Hepatocyte (in vitro differentiated cells): ENCODE measurements at regions not wholly inside any gene's neighbourhood (a gene's known extent, or its start where the extent isn't known, plus 50 kb on each side); places are given as distances from the start of the nearest gene placed in this dataset.

Experiments used
- DNase-seq: peaks from one replicate; pipeline ENCODE4 v3.0.0-alpha.2; 2016; ENCODE audit warnings: low spot score
- H2AFZ ChIP-seq: fragments of 200-600 bp; sonication (generic); 2 replicates; pipeline ENCODE4 v1.6.0; 2016; ENCODE audit warnings: antibody characterized with exemption, mild to moderate bottlenecking
- H3K27ac ChIP-seq: fragments of 200-600 bp; sonication (generic); 2 replicates; pipeline ENCODE4 v1.5.1; 2016; ENCODE audit warnings: mild to moderate bottlenecking
- H3K27me3 ChIP-seq: fragments of 200-600 bp; sonication (generic); 2 replicates; pipeline ENCODE4 v1.6.1; 2016
- H3K36me3 ChIP-seq: fragments of 200-600 bp; sonication (generic); replicated peaks from 2 replicates; pipeline ENCODE4 v1.5.1; 2016; ENCODE audit warnings: low read depth; ENCODE audit not compliant: insufficient read depth
- H3K4me1 ChIP-seq: fragments of 200-600 bp; sonication (generic); 2 replicates; pipeline ENCODE4 v1.5.1; 2016; ENCODE audit warnings: mild to moderate bottlenecking, moderate library complexity; ENCODE audit not compliant: insufficient read depth
- H3K4me2 ChIP-seq: fragments of 200-600 bp; sonication (generic); 2 replicates; pipeline ENCODE4 v1.6.0; 2016
- H3K4me3 ChIP-seq: fragments of 200-600 bp; sonication (generic); 2 replicates; pipeline ENCODE4 v1.5.1; 2016; ENCODE audit warnings: mild to moderate bottlenecking
- H3K79me2 ChIP-seq: fragments of 200-600 bp; sonication (generic); 2 replicates; pipeline ENCODE4 v1.6.0; 2017; ENCODE audit warnings: mild to moderate bottlenecking
- H3K9me2 ChIP-seq: fragments of 200-600 bp; sonication (generic); replicated peaks from 2 replicates; pipeline ENCODE4 v1.6.0; 2017; ENCODE audit warnings: mild to moderate bottlenecking; ENCODE audit not compliant: insufficient read depth
- H3K9me3 ChIP-seq: fragments of 200-600 bp; sonication (generic); 2 replicates; pipeline ENCODE4 v1.5.1; 2016; ENCODE audit warnings: low read depth, mild to moderate bottlenecking
- H4K20me1 ChIP-seq: fragments of 200-600 bp; sonication (generic); 2 replicates; pipeline ENCODE4 v1.6.0; 2016; ENCODE audit warnings: mild to moderate bottlenecking; ENCODE audit not compliant: insufficient read depth, poor library complexity, severe bottlenecking
- CTCF ChIP-seq: fragments of 200-600 bp; sonication (generic); IDR thresholded peaks from 2 replicates; pipeline ENCODE4 v1.5.1; 2016; ENCODE audit warnings: antibody characterized with exemption, mild to moderate bottlenecking; ENCODE audit not compliant: poor library complexity
- EZH2 ChIP-seq: fragments of 200-600 bp; sonication (generic); IDR thresholded peaks from 2 replicates; pipeline ENCODE4 v1.6.1; 2016; ENCODE audit warnings: antibody characterized with exemption, mild to moderate bottlenecking, borderline replicate concordance
- EZH2phosphoT487 ChIP-seq: fragments of 200-600 bp; sonication (generic); IDR thresholded peaks from one replicate; pipeline ENCODE4 v1.6.1; 2018; ENCODE audit warnings: antibody characterized with exemption, mild to moderate bottlenecking, low read depth, moderate library complexity; ENCODE audit not compliant: unreplicated experiment, severe bottlenecking
- WGBS: methylation state at CpG from one replicate; pipeline ENCODE4 v1.1.6; 2016; ENCODE audit warnings: low lambda C conversion rate; ENCODE audit errors: missing lambda C conversion rate; 5-methylcytosine and 5-hydroxymethylcytosine counted together

- H3K4me2 ChIP-seq: no peak overlapping the region
- no peaks in the 10 kb centered on the region for H3K27me3 ChIP-seq
- H3K4me1 ChIP-seq: peaks cover 8% of the 10 kb centered on the region
- TF ChIP-seq EZH2 (no peak), EZH2phosphoT487 (no peak), CTCF (no peak)
- no peaks in the 10 kb centered on the region for H3K79me2 ChIP-seq
- H3K9me2 ChIP-seq: no peaks in the 10 kb centered on the region
- H4K20me1 ChIP-seq: no peaks in the 10 kb centered on the region
- no peaks in the 10 kb centered on the region for H3K9me3 ChIP-seq
- no peak overlapping the region for H3K27ac ChIP-seq
- no peak for DNase-seq
- no peaks in the 10 kb centered on the region for H3K36me3 ChIP-seq
- no peak overlapping the region for H2AFZ ChIP-seq
- no peak overlapping the region for H3K4me3 ChIP-seq
Observed at GRCh38 chr9:31699836-31700235, 684.6 kb upstream of the ACO1 start.

DNA sequence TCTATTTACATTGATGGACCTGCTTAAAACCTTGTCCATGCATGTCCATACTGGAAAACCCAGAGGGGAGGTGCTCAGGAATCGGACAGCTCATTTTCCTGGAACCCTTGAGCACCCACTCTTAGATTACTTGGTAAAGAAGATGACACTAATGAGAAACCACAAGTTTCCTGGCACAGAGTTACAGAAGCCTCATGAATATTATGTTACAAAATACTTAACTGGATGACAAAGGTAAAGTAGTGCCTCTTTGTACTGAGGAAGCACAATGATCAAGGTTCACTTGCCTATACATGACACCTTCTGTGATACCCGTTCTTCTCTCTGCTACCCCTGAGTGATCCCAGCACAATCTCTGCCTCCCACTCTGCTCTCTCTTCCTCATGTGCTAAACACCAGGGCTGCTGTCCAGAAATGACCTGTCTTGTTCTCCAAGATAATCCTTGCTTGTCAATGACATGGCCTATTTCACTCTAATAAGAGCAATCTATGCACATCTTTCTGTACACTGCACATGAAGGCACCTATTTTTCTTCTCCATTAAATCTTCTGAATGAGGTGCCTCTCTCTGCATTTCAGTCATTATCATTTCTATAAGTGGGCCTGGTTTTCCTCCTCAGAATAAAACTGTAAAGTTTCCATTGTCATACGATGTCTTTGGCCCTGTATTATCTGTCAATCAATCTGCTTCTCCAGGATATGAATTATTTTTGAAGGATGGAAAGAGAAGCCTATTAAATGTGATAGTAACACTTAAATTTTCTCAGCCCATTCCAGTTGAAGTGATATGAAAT is 684.0 kb upstream of the ACO1 start:
- WGBS: 85% methylated on average over 3 of the region's 3 CpGs
- no peaks in the 10 kb centered on the region for H4K20me1 ChIP-seq
- H3K9me2 ChIP-seq: no peaks in the 10 kb centered on the region
- DNase-seq: no peak
- no peaks in the 10 kb centered on the region for H3K36me3 ChIP-seq
- no peaks in the 10 kb centered on the region for H3K79me2 ChIP-seq
- no peak overlapping the region for H2AFZ ChIP-seq
- H3K4me3 ChIP-seq: no peak overlapping the region
- H3K27ac ChIP-seq: no peak overlapping the region
- H3K4me1 ChIP-seq: peaks cover 8% of the 10 kb centered on the region
- no peaks in the 10 kb centered on the region for H3K27me3 ChIP-seq
- H3K4me2 ChIP-seq: no peak overlapping the region
- TF ChIP-seq EZH2phosphoT487 (no peak), EZH2 (no peak), CTCF (no peak)
- no peaks in the 10 kb centered on the region for H3K9me3 ChIP-seq

DNA sequence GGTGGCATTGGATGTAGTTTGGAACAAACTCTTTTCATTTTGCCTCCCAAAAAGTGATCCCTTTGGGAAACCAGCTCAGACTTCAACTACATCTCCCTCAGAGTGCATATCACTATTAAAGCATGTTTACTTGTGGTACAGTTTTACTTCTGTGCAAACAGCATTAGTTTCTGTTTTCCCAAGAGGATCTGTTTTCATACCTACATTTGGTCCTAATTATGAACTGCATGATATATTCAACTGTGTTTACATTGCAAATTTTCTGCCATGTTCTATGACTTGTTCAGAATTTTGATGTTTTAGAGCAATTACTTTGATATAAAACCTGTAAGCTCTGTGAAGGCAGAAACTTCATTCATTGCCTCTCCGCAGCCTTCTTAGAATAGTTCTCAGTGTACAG is 681.5 kb upstream of the ACO1 start:
- 72% methylated on average over 1 of the region's 1 CpG for WGBS
- Histone ChIP-seq H3K9me2 (no peaks in the 10 kb centered on the region), H3K4me2 (peak overlapping the region; percentile 14), H4K20me1 (no peaks in the 10 kb centered on the region), H3K79me2 (no peaks in the 10 kb centered on the region), H3K4me1 (peaks cover 8% of the 10 kb centered on the region), H3K4me3 (no peak overlapping the region), H2AFZ (no peak overlapping the region), H3K36me3 (no peaks in the 10 kb centered on the region), H3K27me3 (no peaks in the 10 kb centered on the region), H3K27ac (no peak overlapping the region), H3K9me3 (no peaks in the 10 kb centered on the region)
- no peak for TF ChIP-seq EZH2phosphoT487
- no peak for TF ChIP-seq EZH2
- TF ChIP-seq CTCF: no peak
- DNase-seq: no peak

GRCh38 chr9:31715250-31715649 is 669.2 kb upstream of the ACO1 start:
- Histone ChIP-seq H2AFZ (no peak overlapping the region), H3K27me3 (no peaks in the 10 kb centered on the region), H3K9me3 (no peaks in the 10 kb centered on the region), H3K36me3 (no peaks in the 10 kb centered on the region), H3K4me1 (no peaks in the 10 kb centered on the region), H3K9me2 (no peaks in the 10 kb centered on the region), H3K79me2 (no peaks in the 10 kb centered on the region), H3K27ac (no peak overlapping the region), H3K4me2 (no peak overlapping the region), H3K4me3 (no peak overlapping the region), H4K20me1 (no peaks in the 10 kb centered on the region)
- WGBS: 75% methylated on average over 4 of the region's 4 CpGs
- no peak for DNase-seq
- TF ChIP-seq CTCF (no peak), EZH2phosphoT487 (no peak), EZH2 (no peak)
